KMS-11 (cell line): ENCODE measurements at regions not wholly inside any gene's neighbourhood (a gene's known extent, or its start where the extent isn't known, plus 50 kb on each side); places are given as distances from the start of the nearest gene placed in this dataset.

Experiments used
- H2AFZ ChIP-seq: fragments of 200-600 bp; sonication (generic); 2 replicates; pipeline ENCODE4 v1.6.1; 2016; ENCODE audit warnings: antibody characterized with exemption, mixed run types, low read depth
- H3K27ac ChIP-seq: fragments of 200-600 bp; sonication (generic); 2 replicates; pipeline ENCODE4 v1.6.1; 2016; ENCODE audit warnings: mild to moderate bottlenecking, mixed run types
- H3K27me3 ChIP-seq: fragments of 200-600 bp; sonication (generic); 2 replicates; pipeline ENCODE4 v1.6.1; 2017; ENCODE audit warnings: mild to moderate bottlenecking, low read depth, mixed run types, moderate library complexity; ENCODE audit not compliant: insufficient read depth
- H3K36me3 ChIP-seq: fragments of 200-600 bp; sonication (generic); 2 replicates; pipeline ENCODE4 v1.6.1; 2017; ENCODE audit warnings: mild to moderate bottlenecking, mixed run types; ENCODE audit not compliant: insufficient read depth
- H3K4me1 ChIP-seq: fragments of 200-600 bp; sonication (generic); 2 replicates; pipeline ENCODE4 v1.6.1; 2016; ENCODE audit warnings: mild to moderate bottlenecking, low read depth, mixed run types; ENCODE audit not compliant: poor library complexity, severe bottlenecking
- H3K4me2 ChIP-seq: fragments of 200-600 bp; sonication (generic); 2 replicates; pipeline ENCODE4 v1.7.0; 2016; ENCODE audit warnings: mild to moderate bottlenecking, mixed run types
- H3K4me3 ChIP-seq: fragments of 200-600 bp; sonication (generic); IDR thresholded peaks from 2 replicates; pipeline ENCODE4 v1.6.1; 2017; ENCODE audit warnings: low read depth, low read length, mixed read lengths; ENCODE audit not compliant: insufficient read depth
- H3K79me2 ChIP-seq: fragments of 200-600 bp; sonication (generic); 2 replicates; pipeline ENCODE4 v1.6.1; 2016; ENCODE audit warnings: low read depth, mixed run types; ENCODE audit not compliant: insufficient read depth
- H3K9ac ChIP-seq: fragments of 200-600 bp; sonication (generic); 2 replicates; pipeline ENCODE4 v1.6.1; 2016; ENCODE audit warnings: mild to moderate bottlenecking, mixed run types
- H4K20me1 ChIP-seq: fragments of 200-600 bp; sonication (generic); 2 replicates; pipeline ENCODE4 v1.6.1; 2016; ENCODE audit warnings: mild to moderate bottlenecking, mixed run types; ENCODE audit not compliant: insufficient read depth
- TF ChIP-seq, protein P1 (sequence below): fragments of 200-600 bp; sonication (generic); conservative IDR thresholded peaks from 2 replicates; pipeline ENCODE4 v1.6.1; 2017; ENCODE audit warnings: low read depth, mild to moderate bottlenecking, antibody characterized with exemption, low read length, moderate library complexity, mixed read lengths

DNA sequence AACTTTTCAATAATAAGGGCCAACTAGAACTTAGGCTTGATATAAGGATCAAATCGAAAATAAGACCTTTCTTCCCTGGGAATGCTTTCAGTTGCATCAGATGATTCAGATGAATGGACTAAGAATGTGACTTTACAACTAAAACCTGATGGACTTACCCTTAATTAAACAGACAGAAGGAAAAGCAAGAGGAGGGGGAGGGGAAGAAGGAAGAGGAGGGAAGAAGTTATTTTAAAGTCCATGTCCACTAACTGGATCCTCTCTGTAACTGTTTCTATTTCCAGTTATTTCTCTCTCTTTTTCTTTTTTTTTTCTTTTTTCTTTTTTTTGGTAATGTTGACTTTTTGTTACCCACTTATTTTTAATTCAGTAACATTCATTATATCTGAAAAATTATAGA is 486.0 kb downstream of the MAFB start:
- H3K4me1 ChIP-seq = no peaks in the 10 kb centered on the region
- no peaks in the 10 kb centered on the region for H3K36me3 ChIP-seq
- no peak overlapping the region for H3K27ac ChIP-seq
- H4K20me1 ChIP-seq = no peaks in the 10 kb centered on the region
- H2AFZ ChIP-seq = no peak overlapping the region
- H3K4me2 ChIP-seq = no peak overlapping the region
- H3K4me3 ChIP-seq = no peak overlapping the region
- TF ChIP-seq, protein P1, sequence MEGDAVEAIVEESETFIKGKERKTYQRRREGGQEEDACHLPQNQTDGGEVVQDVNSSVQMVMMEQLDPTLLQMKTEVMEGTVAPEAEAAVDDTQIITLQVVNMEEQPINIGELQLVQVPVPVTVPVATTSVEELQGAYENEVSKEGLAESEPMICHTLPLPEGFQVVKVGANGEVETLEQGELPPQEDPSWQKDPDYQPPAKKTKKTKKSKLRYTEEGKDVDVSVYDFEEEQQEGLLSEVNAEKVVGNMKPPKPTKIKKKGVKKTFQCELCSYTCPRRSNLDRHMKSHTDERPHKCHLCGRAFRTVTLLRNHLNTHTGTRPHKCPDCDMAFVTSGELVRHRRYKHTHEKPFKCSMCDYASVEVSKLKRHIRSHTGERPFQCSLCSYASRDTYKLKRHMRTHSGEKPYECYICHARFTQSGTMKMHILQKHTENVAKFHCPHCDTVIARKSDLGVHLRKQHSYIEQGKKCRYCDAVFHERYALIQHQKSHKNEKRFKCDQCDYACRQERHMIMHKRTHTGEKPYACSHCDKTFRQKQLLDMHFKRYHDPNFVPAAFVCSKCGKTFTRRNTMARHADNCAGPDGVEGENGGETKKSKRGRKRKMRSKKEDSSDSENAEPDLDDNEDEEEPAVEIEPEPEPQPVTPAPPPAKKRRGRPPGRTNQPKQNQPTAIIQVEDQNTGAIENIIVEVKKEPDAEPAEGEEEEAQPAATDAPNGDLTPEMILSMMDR = no peak
- H3K27me3 ChIP-seq = no peaks in the 10 kb centered on the region
- no peak overlapping the region for H3K9ac ChIP-seq
- no peaks in the 10 kb centered on the region for H3K79me2 ChIP-seq

DNA sequence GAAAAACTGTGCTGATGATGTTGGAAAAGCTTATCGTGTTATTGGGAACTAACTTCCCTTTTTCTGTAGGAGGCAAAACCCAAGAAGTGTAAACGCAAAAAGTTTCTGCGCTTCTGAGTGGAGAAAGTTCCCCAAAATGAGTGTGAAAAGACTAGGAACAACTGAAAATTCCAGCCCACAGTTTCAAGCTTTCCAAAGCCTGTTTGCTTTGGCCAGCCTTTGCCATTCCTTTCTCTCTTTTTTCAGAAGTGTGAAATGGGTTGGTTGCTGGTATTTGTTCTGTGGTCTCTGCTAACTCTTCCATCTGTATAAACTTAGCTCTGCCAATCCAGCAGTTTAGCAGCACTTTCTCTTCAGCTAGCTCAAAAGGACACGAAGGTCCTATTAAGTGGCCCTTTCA is 491.3 kb downstream of the MAFB start:
- H3K4me1 ChIP-seq = peaks cover 19% of the 10 kb centered on the region
- no peaks in the 10 kb centered on the region for H3K79me2 ChIP-seq
- no peak overlapping the region for H2AFZ ChIP-seq
- no peaks in the 10 kb centered on the region for H3K36me3 ChIP-seq
- TF ChIP-seq, protein P1 = no peak
- H3K4me2 ChIP-seq = 0 out of 2 replicates have a peak overlapping the region, but pooled peaks have one; percentile 2
- H3K27me3 ChIP-seq = no peaks in the 10 kb centered on the region
- H3K4me3 ChIP-seq = no peak overlapping the region
- no peaks in the 10 kb centered on the region for H4K20me1 ChIP-seq
- H3K27ac ChIP-seq = no peak overlapping the region
- H3K9ac ChIP-seq = no peak overlapping the region

DNA sequence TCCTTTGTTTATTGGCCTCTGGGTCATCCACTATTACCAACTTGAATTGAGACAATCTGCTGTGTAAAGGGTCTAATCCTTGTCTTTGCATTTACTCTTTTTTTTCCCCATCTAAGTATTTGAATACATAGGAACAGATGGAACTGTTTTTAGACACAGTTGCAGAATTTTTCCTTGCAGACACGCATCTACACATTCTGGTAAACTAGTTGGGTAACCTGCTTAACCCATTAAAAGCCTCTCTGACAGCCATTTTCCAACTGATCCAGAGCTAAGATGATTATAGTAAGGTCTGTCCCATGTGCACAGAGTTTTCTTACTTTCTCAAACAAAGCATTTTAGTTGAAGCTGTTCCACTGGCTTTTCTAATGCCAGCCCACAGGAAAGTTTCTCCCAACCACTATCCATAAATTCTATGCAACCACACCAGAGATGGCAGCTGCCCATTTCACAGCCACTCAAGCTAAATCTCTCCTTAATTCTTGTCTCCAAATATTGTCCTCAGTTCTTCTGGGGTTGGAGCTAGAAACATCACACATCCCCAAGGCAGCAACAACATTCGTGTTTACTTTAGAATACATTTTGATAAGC is 492.1 kb downstream of the MAFB start:
- Histone ChIP-seq H3K4me3 (no peak overlapping the region), H3K27ac (no peak overlapping the region), H3K27me3 (no peaks in the 10 kb centered on the region), H3K4me1 (peaks cover 27% of the 10 kb centered on the region), H2AFZ (no peak overlapping the region), H3K79me2 (no peaks in the 10 kb centered on the region), H4K20me1 (no peaks in the 10 kb centered on the region), H3K9ac (no peak overlapping the region), H3K36me3 (no peaks in the 10 kb centered on the region), H3K4me2 (no peak overlapping the region)
- TF ChIP-seq, protein P1 = no peak

DNA sequence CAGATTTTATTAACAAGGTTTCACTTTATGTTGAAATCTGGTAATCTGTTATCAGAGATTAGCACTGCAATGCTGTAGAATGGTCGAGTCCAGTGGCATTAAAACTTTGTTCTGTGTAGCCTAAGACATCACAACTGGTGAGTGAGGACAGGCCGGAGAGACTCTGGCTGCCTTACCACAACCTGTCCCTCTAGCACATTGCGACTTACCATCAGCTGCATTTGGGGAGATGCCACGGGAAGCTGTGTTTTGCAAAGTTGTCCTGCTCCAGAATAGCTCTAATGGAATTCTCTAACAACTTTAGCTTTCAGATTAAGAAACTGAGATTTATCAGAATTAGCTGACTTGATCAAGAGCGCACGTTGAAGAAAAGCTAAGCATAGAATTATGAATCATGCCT is 493.3 kb downstream of the MAFB start:
- Histone ChIP-seq H3K27me3 (no peaks in the 10 kb centered on the region), H2AFZ (no peak overlapping the region), H3K4me1 (peaks cover 39% of the 10 kb centered on the region), H4K20me1 (no peaks in the 10 kb centered on the region), H3K4me2 (no peak overlapping the region), H3K27ac (no peak overlapping the region), H3K36me3 (no peaks in the 10 kb centered on the region), H3K4me3 (no peak overlapping the region), H3K79me2 (no peaks in the 10 kb centered on the region), H3K9ac (no peak overlapping the region)
- TF ChIP-seq, protein P1 = no peak
